Stimulated activated CD4-positive, alpha-beta T cell treated with anti-CD3 and anti-CD28 coated beads, Interleukin-2, amount 100 ng/mL, for 48 hours (primary cell): ENCODE measurements at regions not wholly inside any gene's neighbourhood (a gene's known extent, or its start where the extent isn't known, plus 50 kb on each side); places are given as distances from the start of the nearest gene placed in this dataset.

Experiments used
- DNase-seq, 2 donors: peaks; one replicate each; pipeline ENCODE4 v3.0.0-alpha.2; 2020

- no peak for DNase-seq
Measured at GRCh38 chr15:77727635-77728304, 95.1 kb upstream of the LINGO1 start.

DNA sequence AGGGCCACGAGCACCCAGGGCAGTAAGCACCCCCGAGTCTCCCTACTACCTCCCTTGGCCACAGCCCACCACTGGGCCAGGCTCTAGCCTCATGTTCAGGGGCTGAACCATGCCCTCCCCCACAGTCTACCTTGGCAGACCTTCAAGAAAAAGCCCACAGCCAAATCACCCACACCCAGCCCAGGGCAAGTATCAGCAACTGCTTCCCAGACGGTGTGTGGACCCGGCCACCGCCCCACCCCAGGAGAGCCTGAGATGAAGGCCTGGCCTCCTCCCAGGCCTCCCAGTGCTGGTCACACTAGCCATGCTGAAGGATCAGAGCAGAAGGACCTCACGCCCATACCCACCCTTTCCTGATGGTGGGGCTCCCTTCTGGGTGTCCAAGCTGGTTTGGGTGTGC is 92.0 kb upstream of the LINGO1 start:
- no peak for DNase-seq

- DNase-seq, result no peak
Measured at GRCh38 chr15:77723756-77724155, 91.0 kb upstream of the LINGO1 start.

DNA sequence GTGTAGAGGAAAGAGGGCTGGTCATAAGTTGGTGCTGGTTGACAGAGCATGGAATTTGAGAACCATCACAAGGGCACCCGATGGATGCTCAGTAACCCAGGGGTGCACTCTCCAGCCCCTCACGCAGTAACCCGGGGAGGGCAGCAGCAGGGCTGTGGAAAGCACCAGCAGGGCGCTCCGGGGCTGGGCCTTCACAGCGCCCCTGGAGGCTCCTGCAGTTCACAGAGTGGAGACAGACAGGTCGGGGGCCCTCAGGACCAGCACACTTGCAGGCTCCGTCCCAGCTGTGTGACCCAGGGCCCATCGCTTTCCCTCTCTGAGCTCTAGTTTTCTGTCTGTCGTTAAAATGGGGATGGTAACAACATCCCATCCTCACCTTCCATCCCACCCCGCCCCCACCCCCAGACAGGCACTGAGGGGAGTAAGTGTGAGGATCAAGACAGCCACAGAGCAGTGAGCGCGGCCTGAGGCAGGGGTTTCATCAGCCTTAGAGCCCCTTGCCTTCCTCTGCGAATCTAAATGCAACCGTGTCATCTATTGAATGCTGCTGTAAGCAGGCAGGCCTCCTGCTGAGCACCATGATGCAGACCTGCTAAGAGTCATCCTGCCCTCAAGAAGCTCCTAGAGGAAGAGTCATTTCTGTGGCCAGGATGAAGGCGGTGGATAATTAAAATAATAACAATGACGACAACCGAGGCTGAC is 90.2 kb upstream of the LINGO1 start:
- DNase-seq, result no peak

- no peak for DNase-seq
Measured at GRCh38 chr15:77721963-77722362, 89.3 kb upstream of the LINGO1 start.

DNA sequence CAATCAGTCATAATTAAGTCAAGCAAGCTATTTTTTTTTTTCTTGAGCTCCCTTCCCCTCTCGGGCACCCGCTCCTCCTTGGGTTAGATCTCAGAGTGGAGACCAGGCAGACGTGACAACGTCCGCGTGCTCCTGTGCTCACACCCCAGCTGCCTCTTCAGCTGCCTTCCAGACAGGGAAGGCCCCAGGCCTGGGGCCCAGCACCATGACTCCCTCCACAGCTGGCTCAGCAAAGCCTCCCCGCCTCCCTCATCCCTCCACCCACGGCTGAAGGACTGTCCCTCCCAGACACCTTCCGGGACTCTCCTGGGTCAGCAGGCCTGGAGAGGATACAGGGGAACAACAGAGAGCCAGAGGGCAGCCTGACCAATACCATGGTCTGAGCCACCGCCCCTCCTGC is 87.9 kb upstream of the LINGO1 start:
- no peak for DNase-seq

DNA sequence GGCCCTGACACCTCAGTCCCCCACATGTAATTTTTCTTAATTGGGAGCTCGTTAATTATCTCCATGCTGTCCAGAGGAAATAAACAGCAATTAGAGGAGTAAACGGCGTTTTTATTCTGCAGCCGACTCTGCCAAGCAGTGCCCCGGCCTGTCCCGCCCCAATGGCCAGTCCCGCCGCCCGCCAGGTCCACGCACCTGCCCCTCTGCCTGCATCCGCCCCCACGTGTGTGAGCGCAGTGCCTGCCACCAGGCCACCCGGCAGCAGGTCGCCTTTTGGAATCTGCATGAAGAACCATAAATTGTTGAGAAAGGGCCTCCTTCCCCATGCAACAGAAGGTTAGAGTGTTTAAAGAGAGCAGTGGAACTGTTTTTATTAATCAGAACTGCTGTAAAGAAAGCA is 87.5 kb upstream of the LINGO1 start:
- DNase-seq, result no peak

- DNase-seq, result no peak
Measured at GRCh38 chr15:77719450-77719849, 86.7 kb upstream of the LINGO1 start.

DNA sequence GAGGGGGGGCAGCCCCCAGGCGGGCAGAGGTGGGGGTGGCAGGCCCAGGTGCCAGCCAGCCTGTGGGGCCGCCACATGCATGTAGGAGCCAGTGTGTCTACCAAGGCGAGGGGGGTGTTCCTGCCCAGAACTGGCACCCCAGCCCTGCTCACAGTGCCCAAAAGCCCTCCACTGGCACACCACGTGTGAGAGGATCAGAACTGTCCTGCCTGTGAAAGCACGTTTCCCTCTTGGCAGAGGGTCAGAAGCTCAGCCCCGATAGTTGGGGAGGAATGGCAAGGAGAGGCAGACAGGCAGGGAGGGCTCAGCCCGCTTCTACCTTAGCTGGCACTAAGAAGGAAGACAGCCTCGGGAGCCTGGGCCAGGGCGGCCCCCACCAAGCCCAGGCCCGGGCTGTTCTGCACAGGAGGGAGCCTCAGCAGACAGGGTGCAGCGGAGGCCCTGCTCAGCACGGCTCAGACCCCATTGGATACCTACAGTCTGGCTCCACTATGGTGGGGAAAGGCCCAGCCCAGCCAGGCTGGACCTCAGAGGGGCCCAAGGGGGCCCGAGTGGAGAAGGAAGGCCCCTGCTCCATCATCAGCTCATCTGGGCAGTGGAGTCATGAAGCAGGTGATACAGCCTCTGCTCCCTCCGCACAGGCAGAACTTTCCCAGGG is 84.8 kb upstream of the LINGO1 start:
- no peak for DNase-seq

DNA sequence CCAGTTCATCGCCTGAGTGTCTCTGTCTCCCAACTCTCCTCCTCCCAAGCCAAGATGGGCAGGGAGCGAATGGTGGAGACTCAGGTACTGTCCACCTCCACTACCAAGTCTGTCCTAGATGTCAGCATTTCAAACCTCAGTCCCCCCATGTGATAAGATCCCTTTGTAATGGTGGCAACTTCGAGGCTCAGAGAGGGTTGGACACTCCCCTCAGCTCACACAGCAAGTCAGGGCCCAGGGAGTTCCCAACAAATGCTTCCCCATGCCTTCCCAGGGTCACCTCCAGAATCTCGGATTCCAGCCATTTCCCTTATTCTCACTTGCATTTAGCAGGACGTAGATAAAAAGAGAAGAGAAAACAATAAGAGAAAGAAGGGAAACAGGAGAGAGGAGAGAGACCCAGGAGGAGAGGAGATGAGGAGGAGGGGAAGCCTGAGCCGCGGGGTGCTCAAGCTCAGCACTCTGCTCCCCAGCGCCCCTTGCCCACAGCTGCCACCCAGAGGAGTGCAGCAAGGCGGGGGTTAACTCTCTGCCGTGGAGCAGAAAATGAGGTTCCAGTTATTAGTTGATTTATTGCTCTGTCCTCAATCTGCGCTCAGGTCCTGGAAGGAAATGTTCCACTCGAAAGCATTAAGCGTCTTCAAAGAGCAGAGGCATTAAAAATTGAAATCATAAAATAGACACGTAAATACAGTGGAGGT is 84.1 kb upstream of the LINGO1 start:
- DNase-seq, result no peak

GRCh38 chr15:77715860-77716259 is 83.1 kb upstream of the LINGO1 start:
- no peak for DNase-seq

GRCh38 chr15:77715051-77715450 is 82.3 kb upstream of the LINGO1 start:
- DNase-seq, result no peak

- no peak for DNase-seq
Measured at GRCh38 chr15:77714555-77714954, 81.8 kb upstream of the LINGO1 start.

DNA sequence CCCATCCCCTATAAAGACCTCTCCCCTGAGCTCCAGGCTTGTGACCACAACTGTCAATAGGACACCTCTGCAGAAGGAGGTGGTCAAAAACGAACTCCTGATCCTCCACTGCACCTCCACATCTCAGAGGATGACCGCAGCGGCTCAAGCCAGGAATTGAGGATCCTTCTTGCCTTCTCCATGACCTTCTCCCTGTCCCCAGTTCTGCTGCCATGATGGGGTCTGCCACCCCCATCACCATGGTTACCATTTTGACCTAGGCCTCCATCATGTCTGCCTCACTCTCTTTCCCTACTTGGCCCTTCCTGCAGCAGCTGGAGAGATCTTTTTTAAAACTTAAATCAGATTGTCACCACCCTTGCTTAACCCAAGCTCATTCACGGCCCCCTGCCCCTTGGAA is 81.3 kb upstream of the LINGO1 start:
- no peak for DNase-seq

DNA sequence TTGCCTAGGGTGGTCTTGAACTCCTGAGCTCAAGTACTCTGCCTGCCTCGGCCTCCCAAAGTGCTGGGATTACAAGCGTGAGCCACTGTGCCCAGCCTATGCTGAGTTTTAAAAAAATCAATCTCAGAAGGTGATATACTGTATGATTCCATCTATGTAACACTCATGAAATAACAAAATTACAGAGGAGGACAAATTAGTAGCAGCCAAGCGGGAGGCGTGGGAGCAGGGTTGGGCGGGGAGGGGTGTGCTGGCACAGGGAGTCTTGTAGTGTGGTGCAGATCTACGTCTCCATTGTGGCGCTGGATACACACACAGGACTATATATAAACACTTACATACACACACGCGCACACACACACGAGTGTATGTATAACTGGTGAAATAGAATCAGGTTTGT is 80.6 kb upstream of the LINGO1 start:
- DNase-seq, result no peak

DNA sequence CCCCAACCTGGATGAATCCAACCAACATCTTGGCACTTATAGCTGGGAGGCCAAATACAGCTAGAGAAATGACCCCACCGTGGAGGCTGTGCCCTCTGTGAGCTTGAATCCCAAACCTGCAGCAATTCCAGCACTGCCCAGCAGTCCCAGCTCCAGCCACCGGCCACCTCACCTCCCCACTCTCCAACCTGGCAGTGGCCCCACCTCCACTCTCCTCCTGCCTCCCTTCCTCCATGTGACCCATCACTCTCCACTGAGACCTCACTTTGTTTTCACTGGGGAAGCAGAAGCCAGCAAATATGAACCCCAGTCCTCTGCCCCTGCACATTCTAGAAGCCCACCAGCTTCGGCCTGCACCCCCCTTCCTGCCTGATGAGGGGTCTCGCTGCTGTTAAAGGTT is 79.7 kb upstream of the LINGO1 start:
- DNase-seq, result no peak

GRCh38 chr15:77710637-77711036 is 77.9 kb upstream of the LINGO1 start:
- DNase-seq, result no peak

GRCh38 chr15:77710206-77710605 is 77.5 kb upstream of the LINGO1 start:
- no peak for DNase-seq

GRCh38 chr15:77709135-77709886 is 76.6 kb upstream of the LINGO1 start:
- no peak for DNase-seq

GRCh38 chr15:77706482-77707244 is 74.0 kb upstream of the LINGO1 start:
- no peak for DNase-seq

GRCh38 chr15:77702211-77702957 is 69.7 kb upstream of the LINGO1 start:
- DNase-seq, result no peak
